Posterior cingulate gyrus (tissue), 11 donors: ENCODE measurements at regions not wholly inside any gene's neighbourhood (a gene's known extent, or its start where the extent isn't known, plus 50 kb on each side); places are given as distances from the start of the nearest gene placed in this dataset.
"Not testable (repeated sequence)": the region's sequence is repeated elsewhere in the genome, so short reads cannot be mapped to it uniquely, and the experiment has no call there.

Experiments used
- DNase-seq, 10 donors: peaks; one replicate each; pipeline versions ENCODE4 v3.0.0 to v3.0.0-alpha.2; 2020 to 2021; ENCODE audit warnings: mixed read lengths in 3 of 10
- intact Hi-C: fragments of 100-400 bp; cut with DNase I; formaldehyde crosslinking; loops from one replicate; pipeline ENCODE4 v1.15.1; 2023

DNA sequence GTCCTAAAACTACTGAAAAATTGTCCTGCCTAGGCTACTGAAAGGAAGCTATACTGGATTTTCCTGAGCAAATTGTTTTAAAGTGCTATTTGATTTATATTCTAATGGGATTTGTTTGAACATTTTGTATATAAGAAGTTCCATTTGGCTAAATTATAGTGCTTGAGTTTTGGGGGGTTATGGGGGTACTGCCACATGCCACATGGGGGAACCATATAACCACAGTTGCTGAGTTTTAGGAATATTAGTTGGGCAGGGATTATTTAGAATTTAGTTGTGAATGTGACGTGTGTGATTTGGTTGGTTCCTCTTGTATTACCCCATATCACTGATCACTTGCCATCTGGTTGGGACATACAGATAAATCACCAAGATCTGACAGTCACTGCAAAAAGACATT lies 224.5 kb upstream of the TAPT1 start:
- no peak for DNase-seq
- intact Hi-C loops: no loop called here

DNA sequence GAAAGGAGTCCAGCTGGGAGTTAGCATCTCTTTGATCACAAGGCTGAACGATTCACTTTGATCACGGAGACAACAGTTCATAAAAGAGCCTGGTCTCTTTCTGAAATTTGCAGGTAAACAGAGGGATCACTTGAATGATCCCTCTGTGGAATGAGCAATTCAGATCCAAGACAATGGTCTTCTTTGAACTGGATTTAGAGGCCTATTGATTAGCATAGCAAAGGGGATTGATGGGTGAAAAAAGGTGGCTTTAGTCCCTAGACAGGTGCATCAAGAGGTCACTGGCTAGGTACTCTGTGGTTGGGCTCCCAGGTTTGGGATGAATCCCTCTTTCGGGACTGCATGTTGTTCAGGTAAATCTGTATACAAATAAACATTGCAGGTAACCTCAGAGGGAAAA lies 223.8 kb upstream of the TAPT1 start:
- intact Hi-C loops: no loop called here
- DNase-seq: no peak

DNA sequence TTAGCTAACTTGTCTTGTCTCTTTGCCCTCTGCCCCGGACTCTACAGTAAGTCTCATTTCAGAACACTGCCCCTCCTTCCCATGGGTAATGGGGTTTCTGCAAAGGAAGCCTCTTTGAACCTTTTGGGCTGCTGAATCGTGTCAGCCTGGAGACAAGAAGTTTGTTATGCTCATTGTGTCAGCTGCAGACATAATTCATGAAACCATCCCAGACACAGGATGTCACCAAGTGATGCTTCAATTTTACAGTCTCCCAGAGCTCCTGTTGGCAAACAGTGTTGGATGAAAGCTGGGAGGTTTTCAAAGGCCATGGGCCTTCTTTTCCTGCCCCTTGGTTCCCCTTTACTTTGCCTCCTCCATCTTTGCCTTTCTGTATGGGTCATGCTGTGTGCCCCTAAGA lies 223.1 kb upstream of the TAPT1 start:
- DNase-seq: no peak
- intact Hi-C loops: no loop called here

DNA sequence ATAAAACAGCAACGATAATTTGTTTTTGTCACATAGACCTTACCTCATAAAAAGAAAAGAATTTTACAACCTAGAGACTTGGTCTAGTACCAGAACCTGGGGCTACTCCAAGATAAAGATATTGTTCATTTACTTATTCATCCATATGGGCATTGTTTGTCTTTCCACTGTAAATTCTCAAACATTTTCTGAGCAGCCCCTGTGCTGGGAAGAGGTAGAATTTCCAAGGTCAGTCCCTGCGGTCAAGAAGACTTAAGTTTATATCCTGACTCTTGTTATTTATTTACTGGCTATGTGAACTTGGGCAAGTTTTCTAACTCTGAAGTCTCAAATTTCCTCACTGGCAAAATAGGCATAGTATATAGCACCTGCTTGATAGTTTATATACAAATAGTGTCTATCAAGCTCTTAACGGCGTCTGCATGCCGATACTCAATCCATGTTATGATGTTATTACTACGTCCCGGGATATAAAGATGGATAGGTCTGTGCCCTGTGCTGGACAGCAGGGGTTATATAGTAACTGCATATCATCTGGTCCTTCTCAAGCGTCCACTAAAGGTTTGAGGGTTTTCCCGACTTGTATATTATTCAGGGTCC lies 222.1 kb upstream of the TAPT1 start:
- intact Hi-C loops: no loop called here
- DNase-seq: no peak

DNA sequence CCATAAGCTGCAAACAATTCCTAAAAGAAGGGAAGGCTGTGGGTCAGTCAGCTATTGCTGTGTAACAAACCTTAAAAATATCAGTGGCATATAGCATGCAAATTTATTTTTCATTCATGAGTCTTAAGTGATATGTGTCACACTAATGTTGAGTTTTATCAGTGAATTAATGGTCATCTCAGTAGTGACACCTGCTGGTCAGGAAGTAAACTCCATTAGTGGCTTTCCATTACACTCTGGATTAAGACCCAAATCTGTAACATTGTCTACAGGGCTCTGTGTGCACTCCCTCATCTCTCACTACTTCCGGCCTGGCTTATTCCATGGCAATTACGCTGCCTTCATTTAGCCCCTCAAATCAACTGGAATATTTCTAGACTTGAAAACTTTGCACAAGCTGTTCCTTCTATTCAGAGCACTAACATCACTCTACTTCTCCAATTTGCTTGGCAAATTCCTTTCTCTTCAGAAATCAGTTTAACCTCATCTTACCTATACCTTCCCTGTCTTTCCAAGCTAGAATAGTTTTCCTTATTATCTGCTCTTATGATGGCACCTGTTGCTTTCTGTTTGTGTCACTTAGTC lies 217.3 kb upstream of the TAPT1 start:
- no peak for DNase-seq
- intact Hi-C loops: loop anchor here (2.0 kb wide), 1 partner anchor 153 kb away; no protein-coding TSS in a partner anchor

DNA sequence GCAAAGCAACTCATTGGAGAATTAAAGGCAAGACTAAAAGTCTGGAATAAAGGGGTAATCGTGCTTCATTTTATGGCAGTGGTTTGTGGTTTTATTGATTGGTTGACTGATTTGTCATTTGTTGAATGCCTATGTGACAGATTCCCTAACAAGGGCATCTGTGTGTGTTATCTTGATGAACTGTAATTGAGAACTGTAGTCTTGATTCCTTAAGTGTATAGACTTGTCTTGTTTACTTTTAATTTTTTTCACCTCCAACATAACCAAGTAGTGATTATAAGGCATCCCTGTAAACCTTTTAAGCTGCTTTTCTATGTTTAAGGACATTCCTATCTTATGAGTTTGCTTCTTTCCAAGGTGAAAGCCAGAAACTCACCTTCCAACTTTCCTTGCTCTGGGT lies 216.0 kb upstream of the TAPT1 start:
- no peak for DNase-seq
- intact Hi-C loops: loop anchor here (2.0 kb wide), 1 partner anchor 151 kb away; no protein-coding TSS in a partner anchor

DNA sequence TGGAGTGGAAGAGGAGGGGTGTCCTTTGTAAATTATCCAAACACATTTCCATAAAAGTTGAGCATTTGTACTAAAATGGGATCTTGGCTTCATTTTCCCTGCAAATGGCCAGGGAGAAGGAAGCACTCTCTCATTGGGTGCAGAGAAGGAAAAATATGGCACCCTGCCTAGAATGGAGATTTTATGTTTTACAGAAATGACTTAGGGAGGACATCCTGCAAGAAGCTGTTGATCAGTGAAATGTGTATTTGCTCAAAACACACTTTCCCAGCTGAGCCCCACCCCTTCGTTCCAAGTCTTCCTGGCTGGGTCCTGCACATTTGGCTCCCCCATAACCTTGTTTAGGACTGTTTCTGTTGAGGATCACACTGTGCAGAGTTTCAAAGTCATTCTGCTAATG lies 213.5 kb upstream of the TAPT1 start:
- no peak for DNase-seq
- intact Hi-C loops: no loop called here

DNA sequence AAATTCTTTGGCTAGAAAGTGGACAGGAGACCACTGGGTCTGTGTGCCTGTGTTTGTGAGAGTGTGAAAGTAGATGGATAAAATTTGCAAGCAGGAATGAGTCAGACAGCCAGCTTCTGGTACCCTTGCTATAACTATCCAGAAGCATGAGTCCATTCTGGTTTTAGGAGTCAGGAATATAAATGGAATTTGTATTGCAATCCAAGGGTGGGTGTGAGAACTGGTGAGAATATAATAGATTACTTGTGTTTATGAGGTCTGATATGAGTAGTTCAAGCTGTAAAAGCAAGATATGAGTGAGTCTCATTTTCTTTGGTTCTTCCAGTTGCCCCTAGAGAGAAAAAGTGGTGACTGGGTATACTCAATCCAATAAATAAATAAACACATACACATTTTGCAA lies 212.7 kb upstream of the TAPT1 start:
- intact Hi-C loops: no loop called here
- DNase-seq: no peak

DNA sequence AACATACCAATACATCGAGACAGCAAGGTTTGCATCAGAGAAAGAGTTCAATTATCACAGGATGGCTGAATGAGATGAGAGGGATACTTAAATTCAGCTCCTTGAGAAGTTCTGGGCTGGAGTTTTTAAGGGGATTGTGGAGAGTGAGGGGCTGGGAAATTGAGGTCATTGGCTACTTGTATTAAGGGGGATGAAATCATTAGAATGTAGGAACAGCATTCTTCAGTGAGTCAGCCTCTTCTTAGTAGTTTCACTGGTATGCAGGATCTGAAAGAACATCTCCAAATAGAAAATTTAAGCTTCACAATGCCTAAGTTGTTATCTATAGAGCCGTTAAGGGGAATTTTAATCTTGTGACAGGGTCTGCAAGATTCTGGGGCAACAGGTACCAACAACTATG lies 211.6 kb upstream of the TAPT1 start:
- intact Hi-C loops: no loop called here
- no peak for DNase-seq

DNA sequence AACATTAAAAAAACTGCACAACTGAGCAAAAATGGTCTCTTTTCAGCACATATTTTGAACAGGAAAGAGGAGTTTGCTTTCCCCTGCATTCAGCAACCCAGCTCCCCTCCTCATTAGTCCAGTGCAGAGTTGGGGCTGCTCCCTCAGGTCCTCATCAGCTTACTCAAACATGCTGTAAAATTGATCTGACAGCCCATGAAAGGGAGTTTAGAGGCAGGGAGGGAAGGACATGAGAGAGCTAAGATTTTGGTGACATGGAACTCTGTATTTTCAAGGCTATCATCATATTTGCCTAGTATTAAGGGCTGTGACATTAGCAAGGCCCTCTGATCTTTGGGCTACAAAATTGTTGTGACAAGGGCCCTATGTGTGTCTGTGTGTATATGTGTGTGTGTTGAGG lies 205.6 kb upstream of the TAPT1 start:
- no peak for DNase-seq
- intact Hi-C loops: no loop called here

DNA sequence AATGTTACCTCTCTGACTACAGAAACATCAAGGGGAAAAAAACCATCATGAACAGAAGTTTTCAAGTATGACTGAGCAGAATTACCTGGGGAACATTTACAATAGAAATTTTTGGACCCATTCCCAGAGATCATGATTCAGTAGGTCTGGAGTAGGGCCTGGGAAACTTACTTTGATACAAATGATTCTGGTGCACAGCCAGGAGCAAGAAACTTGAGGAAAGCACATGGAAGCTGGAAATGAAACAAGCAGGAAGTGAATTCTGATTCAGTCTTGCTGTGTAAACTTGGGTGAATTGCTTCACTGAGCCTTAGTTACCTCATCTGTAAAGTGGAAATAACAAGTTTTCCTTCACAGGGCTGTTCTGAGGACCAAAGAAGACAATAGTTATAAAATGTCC lies 192.5 kb upstream of the TAPT1 start:
- intact Hi-C loops: no loop called here
- DNase-seq: no peak

DNA sequence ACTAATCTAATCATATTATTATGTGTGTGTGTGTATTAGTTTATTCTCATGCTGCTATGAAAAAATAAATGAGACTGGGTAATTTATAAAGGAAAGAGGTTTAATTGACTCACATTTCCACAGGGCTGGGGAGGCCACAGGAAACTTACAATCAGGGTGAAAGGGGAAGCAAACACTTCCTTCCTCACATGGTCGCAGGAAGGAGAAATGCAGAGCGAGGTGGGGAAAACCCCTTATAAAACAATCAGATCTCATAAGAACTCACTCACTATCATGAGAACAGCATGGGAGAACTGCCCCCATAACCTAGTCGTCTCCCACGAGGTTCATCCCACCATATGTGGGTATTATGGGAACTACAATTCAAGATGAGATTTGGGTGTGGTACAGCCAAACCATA lies 190.9 kb upstream of the TAPT1 start:
- no peak for DNase-seq
- intact Hi-C loops: no loop called here

DNA sequence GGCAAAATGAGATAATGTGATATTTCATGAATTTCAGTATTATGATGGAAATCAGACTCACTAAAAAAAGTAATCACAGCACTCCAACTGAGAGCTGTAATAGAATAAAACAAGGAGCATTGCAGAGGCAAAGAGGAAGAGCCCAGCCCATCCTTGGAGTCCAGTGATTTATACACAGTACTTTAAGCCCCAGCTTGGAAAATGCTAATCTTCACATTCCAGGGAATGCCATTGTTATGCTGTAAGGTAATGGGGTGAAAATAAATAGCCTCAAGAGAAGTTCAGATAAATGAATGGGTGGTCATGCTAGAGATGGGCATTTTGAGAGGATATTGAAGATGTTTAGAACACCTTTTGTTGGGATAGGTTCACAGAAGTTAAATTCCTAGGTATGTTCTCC lies 190.3 kb upstream of the TAPT1 start:
- no peak for DNase-seq
- intact Hi-C loops: no loop called here

DNA sequence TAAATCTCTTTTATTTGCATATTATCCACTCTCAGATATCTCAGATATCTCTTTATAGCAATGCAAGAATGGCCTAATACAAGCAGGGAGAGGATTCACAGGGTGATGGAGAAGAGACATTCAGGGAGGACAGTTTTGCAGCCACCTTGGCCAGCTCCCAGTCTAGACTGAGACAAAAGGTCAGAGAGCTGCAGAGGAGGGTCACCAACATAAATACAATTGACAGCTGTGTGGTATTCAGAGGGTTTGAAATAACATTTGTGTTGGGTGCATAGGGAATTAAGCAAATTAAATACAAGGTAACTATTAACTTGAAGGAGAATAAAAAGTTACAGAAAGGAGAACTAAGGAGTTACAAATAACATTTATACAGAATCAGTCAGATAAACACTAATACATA lies 189.5 kb upstream of the TAPT1 start:
- DNase-seq: no peak
- intact Hi-C loops: no loop called here

DNA sequence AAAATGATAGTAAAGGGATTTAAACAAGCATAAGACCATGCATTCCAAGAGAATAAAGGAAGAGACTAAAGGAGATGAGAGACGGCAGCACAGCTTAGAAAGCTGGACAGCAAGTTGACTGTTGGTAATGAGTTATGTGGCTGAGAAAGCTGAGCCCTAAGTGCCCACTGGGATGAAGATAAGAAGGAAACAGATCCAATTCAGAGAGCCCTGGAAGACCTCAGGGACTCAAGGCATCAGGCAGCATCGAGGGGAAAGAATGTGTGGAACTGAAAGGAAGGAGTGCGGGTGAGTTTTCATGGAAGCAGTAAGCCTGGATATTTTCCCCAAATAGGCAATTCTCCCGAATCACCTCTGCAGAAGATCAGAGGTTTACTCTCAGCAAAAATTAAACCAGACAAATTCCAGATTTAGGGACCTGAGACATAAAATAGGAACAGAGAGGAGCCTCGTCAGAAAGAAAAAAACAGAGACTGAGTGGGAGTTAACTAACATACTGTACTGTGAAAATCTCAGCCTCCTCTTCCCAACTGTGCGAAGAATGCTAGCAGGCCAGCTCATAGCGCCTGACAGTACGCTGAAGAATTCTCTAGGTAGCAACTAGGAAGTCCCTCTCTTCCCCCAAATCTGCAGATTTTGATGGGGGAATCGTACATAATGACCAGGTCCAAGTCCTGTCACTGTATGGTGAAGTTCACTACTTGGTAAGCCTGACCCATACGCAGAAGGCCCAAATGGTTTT lies 187.7 kb upstream of the TAPT1 start:
- DNase-seq: peak in 1 of 10 donors; percentile 83
- intact Hi-C loops: no loop called here

DNA sequence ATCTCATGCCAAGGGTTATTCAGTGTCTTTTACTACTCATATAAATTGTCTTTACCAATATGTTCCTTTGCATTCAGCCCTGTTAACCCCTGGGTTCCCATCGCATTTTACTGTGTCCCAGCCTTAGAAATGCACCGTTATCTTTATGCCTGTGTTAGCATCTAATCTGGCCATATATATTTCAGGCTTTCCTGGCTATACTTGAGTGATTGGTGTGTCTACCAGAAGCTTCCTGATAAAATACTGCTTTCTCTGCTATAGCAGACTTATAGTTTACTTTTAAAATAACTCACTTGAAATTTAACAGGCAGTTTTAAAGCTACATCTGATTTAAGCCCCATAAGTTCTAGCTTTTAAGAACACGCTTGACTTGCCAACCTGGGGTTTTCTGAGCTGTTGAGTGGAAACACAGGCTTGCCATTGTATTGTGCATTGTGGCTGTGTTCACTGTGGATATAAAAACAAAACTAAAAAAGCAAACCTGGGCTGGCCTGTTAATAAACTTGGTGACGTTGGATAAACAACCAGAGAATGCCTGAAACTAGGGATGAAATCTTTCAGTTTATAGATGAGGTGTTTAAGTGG lies 185.3 kb upstream of the TAPT1 start:
- DNase-seq: no peak
- intact Hi-C loops: no loop called here

DNA sequence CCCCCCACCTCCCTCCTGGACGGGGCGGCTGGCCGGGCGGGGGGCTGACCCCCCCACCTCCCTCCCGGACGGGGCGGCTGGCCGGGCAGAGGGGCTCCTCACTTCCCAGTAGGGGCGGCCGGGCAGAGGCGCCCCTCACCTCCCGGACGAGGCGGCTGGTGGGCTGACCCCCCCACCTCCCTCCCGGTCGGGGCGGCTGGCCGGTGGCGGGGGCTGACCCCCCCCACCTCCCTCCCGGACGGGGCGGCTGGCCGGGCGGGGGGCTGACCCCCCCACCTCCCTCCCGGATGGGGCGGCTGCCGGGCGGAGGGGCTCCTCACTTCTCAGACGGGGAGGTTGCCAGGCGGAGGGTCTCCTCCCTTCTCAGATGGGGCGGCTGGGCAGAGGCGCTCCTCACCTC lies 166.9 kb upstream of the TAPT1 start:
- DNase-seq, intact Hi-C loops: not testable (repeated sequence)

DNA sequence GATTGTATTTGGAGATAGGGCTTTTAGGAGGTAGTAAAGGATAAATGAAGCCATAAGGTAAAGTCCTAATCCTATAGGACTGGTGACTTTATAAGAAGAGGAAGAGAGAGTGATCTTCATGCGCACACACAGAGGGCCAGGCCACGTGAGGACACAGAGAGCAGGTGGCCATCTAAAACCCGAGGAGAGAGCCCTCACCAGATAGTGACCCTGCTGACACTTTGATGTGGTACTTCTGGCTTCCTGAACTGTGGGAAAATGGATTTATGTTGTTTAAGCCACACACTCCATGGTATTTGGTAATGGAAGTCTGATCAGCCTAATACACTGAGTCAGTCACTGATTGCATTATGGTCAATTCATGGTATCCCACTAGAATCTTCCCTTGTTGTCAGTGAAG lies 164.9 kb upstream of the TAPT1 start:
- no peak for DNase-seq
- intact Hi-C loops: no loop called here

DNA sequence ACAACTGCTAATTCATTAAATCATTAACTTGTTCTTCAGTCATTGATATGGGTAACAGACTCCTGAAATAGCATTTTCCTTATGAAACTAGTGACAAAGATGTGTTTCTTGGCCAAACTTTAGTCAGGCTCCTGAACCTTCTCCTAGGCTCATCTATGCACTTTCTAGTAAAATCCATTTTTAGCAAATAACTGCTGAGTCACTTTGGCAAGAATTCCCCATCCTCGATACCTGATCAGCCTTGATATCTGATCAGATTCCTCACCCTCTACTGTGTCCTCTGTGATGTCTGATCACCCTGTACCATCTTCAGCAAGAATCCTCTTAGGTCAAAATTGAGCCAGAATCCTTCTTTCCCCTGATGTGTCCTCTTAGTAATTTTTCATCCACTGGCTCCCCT lies 161.2 kb upstream of the TAPT1 start:
- DNase-seq: no peak
- intact Hi-C loops: no loop called here

DNA sequence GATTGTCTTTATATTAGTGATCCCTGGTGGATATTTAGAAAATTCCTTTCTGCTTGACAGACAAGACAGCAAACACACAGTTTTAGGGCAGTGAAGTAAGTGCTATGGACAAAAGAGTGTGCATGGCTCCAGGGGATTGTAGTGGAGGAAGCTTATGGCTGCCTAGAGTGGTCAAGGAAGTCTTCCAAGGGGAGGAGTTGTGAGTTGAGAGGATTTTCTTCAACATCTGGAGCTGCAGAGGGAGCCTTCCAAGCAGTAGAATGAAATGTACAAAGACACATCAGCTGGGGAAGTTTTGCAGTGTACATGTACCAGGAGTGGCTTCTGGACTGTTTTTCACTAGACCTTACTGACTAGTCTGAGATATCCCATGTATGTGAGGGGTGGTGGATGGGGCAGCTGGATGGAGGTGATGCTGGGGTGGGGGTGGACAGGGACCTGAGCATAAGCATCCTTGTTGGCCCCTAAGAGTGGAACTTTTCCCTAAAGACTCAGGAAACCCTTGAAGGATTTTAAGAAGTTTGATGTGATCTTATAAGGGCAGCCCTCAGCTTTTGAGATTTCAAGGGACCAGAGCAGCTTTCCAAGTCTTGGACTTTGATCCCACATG lies 160.5 kb upstream of the TAPT1 start:
- no peak for DNase-seq
- intact Hi-C loops: no loop called here

DNA sequence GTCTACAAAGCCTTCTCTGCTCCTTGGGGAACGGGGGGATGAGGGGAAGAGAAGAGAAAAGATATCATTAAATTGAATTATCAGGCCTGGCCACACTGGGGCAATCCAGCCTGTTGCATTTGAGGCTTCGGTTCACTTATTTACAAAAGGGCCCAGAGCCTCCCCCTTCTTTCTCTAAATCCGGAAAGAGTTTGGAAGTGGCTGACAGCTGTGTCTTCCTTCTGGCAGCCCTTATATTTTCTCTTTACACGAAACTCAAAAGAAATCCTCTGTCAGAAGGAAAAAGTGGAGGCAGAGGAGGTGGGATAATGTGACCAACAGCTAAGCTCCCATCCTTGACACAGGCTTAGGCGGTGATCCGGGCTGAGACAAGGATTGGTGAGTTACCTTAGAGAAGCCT lies 158.3 kb upstream of the TAPT1 start:
- intact Hi-C loops: no loop called here
- DNase-seq: no peak
